Panc1 (cell line): ENCODE measurements at regions not wholly inside any gene's neighbourhood (a gene's known extent, or its start where the extent isn't known, plus 50 kb on each side); places are given as distances from the start of the nearest gene placed in this dataset.

Experiments
- ATAC-seq: fragments of 200-7000 bp; cut with Tn5 transposase; 2 replicates; pipeline ENCODE4 v1.9.1; 2020; ENCODE audit warnings: mild to moderate bottlenecking, moderate library complexity
- BruUV-seq: library from RNA; stranded (reverse); fragments of 400-500 nt; replicated peaks from 2 replicates; lab custom pipeline; 2021; lab: Mats Ljungman, UMichigan
- CTCF ChIA-PET: fragments of 300-600 bp; sonication (Branson Sonifier 250); formaldehyde crosslinking; loops from one replicate; lab custom pipeline; 2022; ENCODE audit warnings: antibody characterized with exemption; lab: Charles Lee
- POLR2A ChIA-PET: fragments of 300-600 bp; sonication (Branson Sonifier 250); formaldehyde crosslinking; loops from one replicate; lab custom pipeline; 2022; ENCODE audit warnings: antibody characterized with exemption; lab: Charles Lee
- DNase-seq: peaks from one replicate; pipeline ENCODE4 v3.0.0-alpha.2; 2010; ENCODE audit warnings: low read depth, low spot score
- H3K27ac ChIP-seq: 2 replicates; pipeline ENCODE4 v1.5.1; 2011; ENCODE audit warnings: mild to moderate bottlenecking, low read length, inconsistent platforms
- H3K27me3 ChIP-seq: fragments of 200-500 bp; sonication (Bioruptor generic); 2 replicates; pipeline ENCODE4 v1.6.0; 2014; ENCODE audit warnings: low read length, inconsistent platforms; ENCODE audit not compliant: control insufficient read depth, insufficient read depth
- H3K36me3 ChIP-seq: fragments of 200-500 bp; sonication (Bioruptor generic); 2 replicates; pipeline ENCODE4 v1.5.1; 2014; ENCODE audit warnings: inconsistent platforms, mild to moderate bottlenecking, low read length, moderate library complexity; ENCODE audit not compliant: control insufficient read depth, insufficient read depth
- H3K4me1 ChIP-seq: 2 replicates; pipeline ENCODE4 v1.5.1; 2011; ENCODE audit warnings: inconsistent platforms, mild to moderate bottlenecking, low read length, moderate library complexity; ENCODE audit not compliant: control insufficient read depth, insufficient read depth
- H3K4me3 ChIP-seq, 2 experiments: 2 replicates each; pipeline ENCODE4 v1.5.1; 2011 to 2012; ENCODE audit warnings: low read depth in 2 of 2, low read length in 2 of 2, mild to moderate bottlenecking in 2 of 2, inconsistent platforms in 1 of 2, moderate library complexity in 1 of 2
- H3K9me3 ChIP-seq: fragments of 200-500 bp; sonication (Bioruptor generic); 2 replicates; pipeline ENCODE4 v1.5.1; 2014; ENCODE audit warnings: low read depth, mild to moderate bottlenecking, inconsistent platforms, low read length, moderate library complexity; ENCODE audit not compliant: control insufficient read depth, insufficient read depth
- POLR2AphosphoS5 ChIP-seq: IDR thresholded peaks from 2 replicates; pipeline ENCODE4 v1.6.1; 2012; ENCODE audit warnings: mild to moderate bottlenecking, low read depth, low read length, moderate library complexity
- SIN3A ChIP-seq: IDR thresholded peaks from 2 replicates; pipeline ENCODE4 v1.6.1; 2012; ENCODE audit warnings: low read depth, mild to moderate bottlenecking, low read length, moderate library complexity, borderline replicate concordance; ENCODE audit not compliant: insufficient read depth
- TCF7L2 ChIP-seq: IDR thresholded peaks from 2 replicates; pipeline ENCODE4 v1.6.1; 2011; ENCODE audit warnings: mild to moderate bottlenecking, low read depth, low read length, inconsistent platforms
- in situ Hi-C: cut with HindIII; loops from 2 replicates; pipeline ENCODE4 v1.10.0; 2016; ENCODE audit warnings: low sequenced_read_pairs, low pct_unique_long_range_greater_than_20kb
- intact Hi-C: fragments of 100-400 bp; cut with micrococcal nuclease; formaldehyde crosslinking; loops from one replicate; pipeline ENCODE4 v1.10.0; 2022; ENCODE audit not compliant: unreplicated experiment
- TF ChIP-seq, protein P1 (sequence below), 2 experiments: IDR thresholded peaks; 2 replicates each; pipeline ENCODE4 v1.6.1; 2011 to 2012; ENCODE audit warnings: low read depth in 2 of 2, control low read depth in 1 of 2, low read length in 1 of 2, mild to moderate bottlenecking in 1 of 2, moderate library complexity in 1 of 2; ENCODE audit not compliant: insufficient read depth in 1 of 2
- TF ChIP-seq, protein P2 (sequence below): fragments of 450-650 bp; IDR thresholded peaks from 2 replicates; pipeline ENCODE4 v1.5.1; 2017; ENCODE audit warnings: mild to moderate bottlenecking

DNA sequence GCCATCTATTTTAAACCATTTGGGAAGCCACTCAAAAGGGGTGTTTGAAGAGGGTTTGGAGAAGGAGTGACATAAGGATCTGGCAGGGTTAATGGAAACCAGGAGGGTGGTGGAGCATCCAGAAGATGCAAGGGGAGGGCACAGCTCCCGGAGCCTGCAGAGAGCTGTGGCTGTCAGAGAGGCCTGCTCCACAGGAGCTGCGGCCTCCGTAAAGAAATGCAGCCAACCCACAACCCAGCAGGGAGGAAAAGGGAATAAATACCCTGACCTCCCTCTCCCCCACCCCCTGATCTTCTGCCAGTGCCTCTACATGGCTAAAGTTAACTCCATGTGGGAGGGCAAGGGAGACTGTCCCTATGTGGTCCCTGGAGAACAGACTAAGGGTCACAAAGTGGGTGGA, 567.1 kb upstream of the POU3F3 start:
- no peak overlapping the region for H3K27ac ChIP-seq
- ChIA-PET CTCF (interaction anchor here (0.7 kb wide), 1 partner anchor 628 kb away, joined by 3 read pairs; no protein-coding TSS in a partner anchor), POLR2A (no interaction called here)
- H3K4me1 ChIP-seq: no peaks in the 10 kb centered on the region
- DNase-seq (no peak), ATAC-seq (no peak)
- no TSS peak for BruUV-seq
- TF ChIP-seq SIN3A (no peak), POLR2AphosphoS5 (no peak), TCF7L2 (no peak)
- TF ChIP-seq, protein P1, sequence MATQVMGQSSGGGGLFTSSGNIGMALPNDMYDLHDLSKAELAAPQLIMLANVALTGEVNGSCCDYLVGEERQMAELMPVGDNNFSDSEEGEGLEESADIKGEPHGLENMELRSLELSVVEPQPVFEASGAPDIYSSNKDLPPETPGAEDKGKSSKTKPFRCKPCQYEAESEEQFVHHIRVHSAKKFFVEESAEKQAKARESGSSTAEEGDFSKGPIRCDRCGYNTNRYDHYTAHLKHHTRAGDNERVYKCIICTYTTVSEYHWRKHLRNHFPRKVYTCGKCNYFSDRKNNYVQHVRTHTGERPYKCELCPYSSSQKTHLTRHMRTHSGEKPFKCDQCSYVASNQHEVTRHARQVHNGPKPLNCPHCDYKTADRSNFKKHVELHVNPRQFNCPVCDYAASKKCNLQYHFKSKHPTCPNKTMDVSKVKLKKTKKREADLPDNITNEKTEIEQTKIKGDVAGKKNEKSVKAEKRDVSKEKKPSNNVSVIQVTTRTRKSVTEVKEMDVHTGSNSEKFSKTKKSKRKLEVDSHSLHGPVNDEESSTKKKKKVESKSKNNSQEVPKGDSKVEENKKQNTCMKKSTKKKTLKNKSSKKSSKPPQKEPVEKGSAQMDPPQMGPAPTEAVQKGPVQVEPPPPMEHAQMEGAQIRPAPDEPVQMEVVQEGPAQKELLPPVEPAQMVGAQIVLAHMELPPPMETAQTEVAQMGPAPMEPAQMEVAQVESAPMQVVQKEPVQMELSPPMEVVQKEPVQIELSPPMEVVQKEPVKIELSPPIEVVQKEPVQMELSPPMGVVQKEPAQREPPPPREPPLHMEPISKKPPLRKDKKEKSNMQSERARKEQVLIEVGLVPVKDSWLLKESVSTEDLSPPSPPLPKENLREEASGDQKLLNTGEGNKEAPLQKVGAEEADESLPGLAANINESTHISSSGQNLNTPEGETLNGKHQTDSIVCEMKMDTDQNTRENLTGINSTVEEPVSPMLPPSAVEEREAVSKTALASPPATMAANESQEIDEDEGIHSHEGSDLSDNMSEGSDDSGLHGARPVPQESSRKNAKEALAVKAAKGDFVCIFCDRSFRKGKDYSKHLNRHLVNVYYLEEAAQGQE (IDR thresholded peaks at IDR 0.05; ENCODE audit: insufficient read depth in 1 of 2, low read depth in 2 of 2, low read length in 1 of 2): no peak
- TF ChIP-seq, protein P2, sequence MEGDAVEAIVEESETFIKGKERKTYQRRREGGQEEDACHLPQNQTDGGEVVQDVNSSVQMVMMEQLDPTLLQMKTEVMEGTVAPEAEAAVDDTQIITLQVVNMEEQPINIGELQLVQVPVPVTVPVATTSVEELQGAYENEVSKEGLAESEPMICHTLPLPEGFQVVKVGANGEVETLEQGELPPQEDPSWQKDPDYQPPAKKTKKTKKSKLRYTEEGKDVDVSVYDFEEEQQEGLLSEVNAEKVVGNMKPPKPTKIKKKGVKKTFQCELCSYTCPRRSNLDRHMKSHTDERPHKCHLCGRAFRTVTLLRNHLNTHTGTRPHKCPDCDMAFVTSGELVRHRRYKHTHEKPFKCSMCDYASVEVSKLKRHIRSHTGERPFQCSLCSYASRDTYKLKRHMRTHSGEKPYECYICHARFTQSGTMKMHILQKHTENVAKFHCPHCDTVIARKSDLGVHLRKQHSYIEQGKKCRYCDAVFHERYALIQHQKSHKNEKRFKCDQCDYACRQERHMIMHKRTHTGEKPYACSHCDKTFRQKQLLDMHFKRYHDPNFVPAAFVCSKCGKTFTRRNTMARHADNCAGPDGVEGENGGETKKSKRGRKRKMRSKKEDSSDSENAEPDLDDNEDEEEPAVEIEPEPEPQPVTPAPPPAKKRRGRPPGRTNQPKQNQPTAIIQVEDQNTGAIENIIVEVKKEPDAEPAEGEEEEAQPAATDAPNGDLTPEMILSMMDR: no peak
- intact Hi-C loops: no loop called here
- no peaks in the 10 kb centered on the region for H3K36me3 ChIP-seq
- in situ Hi-C loops: no loop called here
- H3K9me3 ChIP-seq: no peaks in the 10 kb centered on the region
- no peak overlapping the region for H3K4me3 ChIP-seq
- H3K27me3 ChIP-seq: no peaks in the 10 kb centered on the region

DNA sequence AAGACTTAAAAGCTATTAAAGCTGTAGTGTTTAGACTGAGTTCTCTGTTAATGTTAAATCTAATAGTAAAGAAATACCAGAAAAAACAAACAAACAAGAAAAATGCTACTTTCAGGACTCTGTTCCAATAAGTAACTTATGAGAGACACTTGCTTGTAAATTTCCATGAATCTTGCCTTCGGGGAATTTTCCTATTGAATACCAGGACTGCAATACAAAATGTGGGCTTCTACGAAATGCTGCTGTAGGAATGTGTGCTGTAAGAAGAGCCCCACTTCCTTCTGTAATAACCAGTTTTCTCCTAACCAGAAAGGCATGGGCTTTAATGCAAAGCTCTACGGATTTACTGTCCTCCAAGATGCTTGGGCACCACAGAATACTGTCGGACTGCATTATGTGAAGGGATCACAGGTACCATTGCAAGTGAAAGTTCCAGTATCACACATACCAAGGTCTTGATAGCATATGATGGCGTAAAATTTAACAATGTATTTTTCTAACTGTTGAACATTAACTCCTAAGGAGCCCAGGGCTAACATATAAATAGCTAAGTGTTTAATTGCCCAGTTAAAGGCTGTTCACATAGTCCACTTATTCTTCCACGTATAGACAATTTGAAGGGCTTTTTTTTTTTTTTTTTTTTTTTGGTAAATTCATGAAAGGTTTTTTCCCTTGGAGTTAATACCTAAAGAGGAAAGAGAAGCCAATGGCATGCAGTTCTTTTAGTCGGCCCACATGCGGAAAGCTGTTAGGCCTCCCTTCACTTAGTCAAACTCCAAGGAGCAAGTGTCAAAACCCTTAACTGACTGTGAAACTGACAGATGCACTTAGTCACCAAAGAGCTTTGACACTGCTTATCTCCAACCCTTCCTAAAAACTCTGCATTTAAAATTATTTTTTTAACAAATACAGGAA, 564.0 kb upstream of the POU3F3 start:
- TF ChIP-seq, protein P1 (IDR thresholded peaks at IDR 0.05; ENCODE audit: insufficient read depth in 1 of 2, low read depth in 2 of 2, low read length in 1 of 2): no peak
- TF ChIP-seq SIN3A (no peak), POLR2AphosphoS5 (no peak), TCF7L2 (no peak)
- TF ChIP-seq, protein P2: no peak
- H3K36me3 ChIP-seq: no peaks in the 10 kb centered on the region
- POLR2A ChIA-PET: no interaction called here
- in situ Hi-C loops (no loop called here), intact Hi-C loops (no loop called here)
- no peaks in the 10 kb centered on the region for H3K27me3 ChIP-seq
- BruUV-seq: no TSS peak
- H3K4me3 ChIP-seq: no peak overlapping the region
- no peaks in the 10 kb centered on the region for H3K4me1 ChIP-seq
- CTCF ChIA-PET: no interaction called here
- H3K27ac ChIP-seq: no peak overlapping the region
- no peaks in the 10 kb centered on the region for H3K9me3 ChIP-seq
- ATAC-seq (no peak), DNase-seq (no peak)
